ENCODE measurements at regions not wholly inside any gene's neighbourhood (a gene's known extent, or its start where the extent isn't known, plus 50 kb on each side); places are given as distances from the start of the nearest gene placed in this dataset.

- H3K4me3 Mint-ChIP-seq (ENCODE audit: unreplicated experiment), result no peak overlapping the region
- H3K27ac Mint-ChIP-seq (ENCODE audit: unreplicated experiment), result no peak overlapping the region
- no peaks in the 10 kb centered on the region for H3K9me3 Mint-ChIP-seq (ENCODE audit: unreplicated experiment)
- DNase-seq (ENCODE audit: low spot score), result no peak
- peaks cover 4% of the 10 kb centered on the region for H3K36me3 Mint-ChIP-seq (ENCODE audit: low read depth, unreplicated experiment)
- no peaks in the 10 kb centered on the region for H3K4me1 Mint-ChIP-seq (ENCODE audit: unreplicated experiment)
- peaks cover 4% of the 10 kb centered on the region for H3K27me3 Mint-ChIP-seq (ENCODE audit: unreplicated experiment)
- no peak for TF ChIP-seq CTCF (IDR thresholded peaks at IDR 0.05; ENCODE audit: unreplicated experiment)
Observed at GRCh38 chr2:16217291-16217690, 276.9 kb downstream of the MYCN start.

GRCh38 chr2:16216558-16216945, 276.2 kb downstream of the MYCN start:
- no peak for DNase-seq (ENCODE audit: low spot score)
- H3K9me3 Mint-ChIP-seq (ENCODE audit: unreplicated experiment), result no peaks in the 10 kb centered on the region
- peaks cover under 1% of the 10 kb centered on the region for H3K27me3 Mint-ChIP-seq (ENCODE audit: unreplicated experiment)
- no peak for TF ChIP-seq CTCF (IDR thresholded peaks at IDR 0.05; ENCODE audit: unreplicated experiment)
- H3K4me3 Mint-ChIP-seq (ENCODE audit: unreplicated experiment), result no peak overlapping the region
- H3K4me1 Mint-ChIP-seq (ENCODE audit: unreplicated experiment), result no peaks in the 10 kb centered on the region
- no peak overlapping the region for H3K27ac Mint-ChIP-seq (ENCODE audit: unreplicated experiment)
- H3K36me3 Mint-ChIP-seq (ENCODE audit: low read depth, unreplicated experiment), result peaks cover 1% of the 10 kb centered on the region

GRCh38 chr2:16215902-16216557, 275.7 kb downstream of the MYCN start:
- no peaks in the 10 kb centered on the region for H3K9me3 Mint-ChIP-seq (ENCODE audit: unreplicated experiment)
- no peak for DNase-seq (ENCODE audit: low spot score)
- no peaks in the 10 kb centered on the region for H3K36me3 Mint-ChIP-seq (ENCODE audit: low read depth, unreplicated experiment)
- no peak overlapping the region for H3K4me3 Mint-ChIP-seq (ENCODE audit: unreplicated experiment)
- H3K4me1 Mint-ChIP-seq (ENCODE audit: unreplicated experiment), result no peaks in the 10 kb centered on the region
- H3K27me3 Mint-ChIP-seq (ENCODE audit: unreplicated experiment), result no peaks in the 10 kb centered on the region
- no peak overlapping the region for H3K27ac Mint-ChIP-seq (ENCODE audit: unreplicated experiment)
- TF ChIP-seq CTCF (IDR thresholded peaks at IDR 0.05; ENCODE audit: unreplicated experiment), result no peak

GRCh38 chr2:16214861-16215260, 274.5 kb downstream of the MYCN start:
- no peaks in the 10 kb centered on the region for H3K4me1 Mint-ChIP-seq (ENCODE audit: unreplicated experiment)
- TF ChIP-seq CTCF (IDR thresholded peaks at IDR 0.05; ENCODE audit: unreplicated experiment), result no peak
- no peaks in the 10 kb centered on the region for H3K27me3 Mint-ChIP-seq (ENCODE audit: unreplicated experiment)
- no peaks in the 10 kb centered on the region for H3K9me3 Mint-ChIP-seq (ENCODE audit: unreplicated experiment)
- H3K36me3 Mint-ChIP-seq (ENCODE audit: low read depth, unreplicated experiment), result no peaks in the 10 kb centered on the region
- DNase-seq (ENCODE audit: low spot score), result no peak
- no peak overlapping the region for H3K4me3 Mint-ChIP-seq (ENCODE audit: unreplicated experiment)
- H3K27ac Mint-ChIP-seq (ENCODE audit: unreplicated experiment), result no peak overlapping the region

- Mint-ChIP-seq H3K4me1 (ENCODE audit: unreplicated experiment) (no peaks in the 10 kb centered on the region), H3K27me3 (ENCODE audit: unreplicated experiment) (no peaks in the 10 kb centered on the region), H3K4me3 (ENCODE audit: unreplicated experiment) (no peak overlapping the region), H3K27ac (ENCODE audit: unreplicated experiment) (no peak overlapping the region), H3K36me3 (ENCODE audit: low read depth, unreplicated experiment) (no peaks in the 10 kb centered on the region), H3K9me3 (ENCODE audit: unreplicated experiment) (no peaks in the 10 kb centered on the region)
- DNase-seq (ENCODE audit: low spot score), result no peak
- no peak for TF ChIP-seq CTCF (IDR thresholded peaks at IDR 0.05; ENCODE audit: unreplicated experiment)
Observed at GRCh38 chr2:16214391-16214790, 274.0 kb downstream of the MYCN start.

Data from endothelial cell (in vitro differentiated cells).